H1 (cell line): ENCODE measurements at regions not wholly inside any gene's neighbourhood (a gene's known extent, or its start where the extent isn't known, plus 50 kb on each side); places are given as distances from the start of the nearest gene placed in this dataset.

Experiments used
- CTCF ChIA-PET: fragments of 300-600 bp; sonication (Branson Sonifier 250); formaldehyde crosslinking; loops from one replicate; lab custom pipeline; 2021; ENCODE audit not compliant: partially characterized antibody; lab: Charles Lee
- POLR2A ChIA-PET: fragments of 300-600 bp; sonication (Branson Sonifier 250); formaldehyde crosslinking; loops from one replicate; lab custom pipeline; 2021; ENCODE audit warnings: inconsistent platforms; ENCODE audit not compliant: partially characterized antibody; lab: Charles Lee
- DNase-seq, 2 experiments: peaks; one replicate each; pipeline versions ENCODE4 v3.0.0 to v3.0.0-alpha.2; 2010 to 2022; ENCODE audit warnings: low spot score in 2 of 2, low read depth in 1 of 2, mixed read lengths in 1 of 2
- FAIRE-seq: peaks from 2 replicates; lab custom pipeline; 2011; peaks lifted over from hg19 to GRCh38; lab: Jason Lieb, UNC
- H2AFZ ChIP-seq: 2 replicates; pipeline ENCODE4 v1.8.1; 2012; ENCODE audit warnings: low read length, inconsistent platforms
- H2AK5ac ChIP-seq: 2 replicates; pipeline ENCODE4 v1.6.1; 2013; ENCODE audit warnings: low read depth, low read length
- H2BK120ac ChIP-seq: replicated peaks from 2 replicates; pipeline ENCODE3; 2013; ENCODE audit warnings: low read depth, low read length, inconsistent platforms
- H2BK12ac ChIP-seq: 2 replicates; pipeline ENCODE4 v1.6.1; 2013; ENCODE audit warnings: low read depth, low read length
- H2BK15ac ChIP-seq: 2 replicates; pipeline ENCODE4 v1.6.1; 2013; ENCODE audit warnings: low read length
- H2BK20ac ChIP-seq: 2 replicates; pipeline ENCODE4 v1.6.1; 2013; ENCODE audit warnings: low read length
- H2BK5ac ChIP-seq: 2 replicates; pipeline ENCODE4 v1.6.1; 2013; ENCODE audit warnings: low read depth, low read length
- H3K14ac ChIP-seq: 2 replicates; pipeline ENCODE4 v1.6.1; 2013; ENCODE audit warnings: inconsistent platforms; ENCODE audit not compliant: insufficient read length
- H3K18ac ChIP-seq: 2 replicates; pipeline ENCODE4 v1.6.1; 2013; ENCODE audit warnings: low read length; ENCODE audit errors: extremely low read depth
- H3K23ac ChIP-seq: 2 replicates; pipeline ENCODE4 v1.6.1; 2013; ENCODE audit warnings: inconsistent platforms; ENCODE audit not compliant: insufficient read length
- H3K23me2 ChIP-seq: 2 replicates; pipeline ENCODE4 v1.6.1; 2013; ENCODE audit warnings: low read depth, low read length
- H3K27ac ChIP-seq: 2 replicates; pipeline ENCODE4 v1.6.1; 2011; ENCODE audit warnings: low read depth, low read length, inconsistent platforms
- H3K27me3 ChIP-seq, 4 experiments: replicated peaks in 1 of 4; 1 replicate in 1 of 4; 2 replicates in 3 of 4; pipeline versions ENCODE4 v1.6.1 to v1.8.1; 2011 to 2013; ENCODE audit warnings: low read length in 3 of 4, mild to moderate bottlenecking in 3 of 4, inconsistent platforms in 2 of 4, mixed read lengths in 2 of 4, moderate library complexity in 1 of 4; ENCODE audit not compliant: control insufficient read depth in 3 of 4, insufficient read depth in 3 of 4; ENCODE audit errors: extremely low read depth in 1 of 4
- H3K36me3 ChIP-seq, 4 experiments: 2 replicates each; pipeline versions ENCODE4 v1.6.1 to v1.8.1; 2011 to 2013; ENCODE audit warnings: mild to moderate bottlenecking in 4 of 4, low read length in 3 of 4, moderate library complexity in 2 of 4, control low read depth in 1 of 4, inconsistent platforms in 1 of 4; ENCODE audit not compliant: insufficient read depth in 4 of 4, control insufficient read depth in 2 of 4
- H3K4ac ChIP-seq: replicated peaks from 2 replicates; pipeline ENCODE3; 2013; ENCODE audit warnings: low read length, low read depth, mixed read lengths, inconsistent platforms; ENCODE audit not compliant: insufficient read length
- H3K4me1 ChIP-seq, 4 experiments: replicated peaks in 1 of 4; 1 replicate in 1 of 4; 2 replicates in 3 of 4; pipeline versions ENCODE4 v1.6.1 to v1.8.1; 2011 to 2013; ENCODE audit warnings: low read length in 3 of 4, inconsistent platforms in 2 of 4, mixed read lengths in 1 of 4; ENCODE audit not compliant: insufficient read depth in 4 of 4, control insufficient read depth in 3 of 4
- H3K4me2 ChIP-seq, 2 experiments: 2 replicates each; pipeline versions ENCODE4 v1.6.1 to v1.8.1; 2011 to 2013; ENCODE audit warnings: low read depth in 2 of 2, low read length in 2 of 2, control low read depth in 1 of 2, inconsistent platforms in 1 of 2, mild to moderate bottlenecking in 1 of 2; ENCODE audit not compliant: insufficient read depth in 1 of 2
- H3K4me3 ChIP-seq, 4 experiments: fragments of 200-600, 300-600 bp in 1 of 4; sonication (generic), shearing (Covaris generic), sonication (Bioruptor Twin) in 1 of 4; 2 replicates each; pipeline versions ENCODE4 v1.5.1 to v1.8.1; 2011 to 2016; ENCODE audit warnings: low read length in 4 of 4, low read depth in 3 of 4, control low read depth in 2 of 4, inconsistent platforms in 2 of 4, mild to moderate bottlenecking in 2 of 4, mixed read lengths in 1 of 4, moderate library complexity in 1 of 4; ENCODE audit not compliant: insufficient read depth in 2 of 4; ENCODE audit errors: extremely low read depth in 1 of 4
- H3K56ac ChIP-seq: replicated peaks from 2 replicates; pipeline ENCODE3; 2013; ENCODE audit warnings: low read depth, mild to moderate bottlenecking, mixed read lengths, low read length, inconsistent platforms; ENCODE audit not compliant: insufficient read length
- H3K79me1 ChIP-seq: 2 replicates; pipeline ENCODE4 v1.6.1; 2013; ENCODE audit warnings: low read depth, low read length, control low read depth
- H3K79me2 ChIP-seq, 2 experiments: 2 replicates each; pipeline versions ENCODE4 v1.6.1 to v1.8.1; 2012 to 2013; ENCODE audit warnings: low read length in 2 of 2, mild to moderate bottlenecking in 2 of 2, inconsistent platforms in 1 of 2; ENCODE audit not compliant: insufficient read depth in 2 of 2, control insufficient read depth in 1 of 2
- H3K9ac ChIP-seq, 4 experiments: replicated peaks in 1 of 4; 1 replicate in 1 of 4; 2 replicates in 3 of 4; pipeline versions ENCODE4 v1.6.1 to v1.8.1; 2011 to 2013; ENCODE audit warnings: low read depth in 3 of 4, low read length in 3 of 4, control low read depth in 2 of 4, mild to moderate bottlenecking in 2 of 4, moderate library complexity in 2 of 4, inconsistent platforms in 1 of 4; ENCODE audit errors: extremely low read depth in 1 of 4
- H3K9me3 ChIP-seq, 2 experiments: 2 replicates each; pipeline versions ENCODE4 v1.6.1 to v1.8.1; 2012 to 2013; ENCODE audit warnings: mild to moderate bottlenecking in 2 of 2, moderate library complexity in 2 of 2, control low read depth in 1 of 2, inconsistent platforms in 1 of 2, low read depth in 1 of 2, low read length in 1 of 2, mixed read lengths in 1 of 2; ENCODE audit not compliant: insufficient read depth in 2 of 2
- H4K20me1 ChIP-seq, 2 experiments: replicated peaks in 1 of 2; 2 replicates each; pipeline versions ENCODE3 to v1.8.1; 2011 to 2013; ENCODE audit warnings: inconsistent platforms in 2 of 2, low read length in 2 of 2, mild to moderate bottlenecking in 1 of 2; ENCODE audit not compliant: insufficient read depth in 2 of 2, control insufficient read depth in 1 of 2
- H4K5ac ChIP-seq: 2 replicates; pipeline ENCODE4 v1.6.1; 2013; ENCODE audit warnings: low read length, low read depth, mixed read lengths, inconsistent platforms; ENCODE audit not compliant: insufficient read length
- H4K8ac ChIP-seq: 2 replicates; pipeline ENCODE4 v1.8.0; 2013; ENCODE audit warnings: mild to moderate bottlenecking, moderate library complexity, low read length, inconsistent platforms; ENCODE audit not compliant: insufficient read depth; ENCODE audit errors: extremely low read depth
- H4K91ac ChIP-seq: replicated peaks from 2 replicates; pipeline ENCODE3; 2013; ENCODE audit warnings: low read length, mixed read lengths, inconsistent platforms; ENCODE audit not compliant: insufficient read length
- ASH2L ChIP-seq: fragments of 200-600, 300-600 bp; sonication (generic); IDR thresholded peaks from one replicate; pipeline ENCODE4 v1.7.1; 2017; ENCODE audit warnings: low read length
- BACH1 ChIP-seq: IDR thresholded peaks from 2 replicates; pipeline ENCODE4 v1.6.1; 2012; ENCODE audit warnings: low read length, improper control_type of control experiment
- BCL11A ChIP-seq, 2 experiments: IDR thresholded peaks; one replicate each; pipeline ENCODE4 v1.6.1; 2011; ENCODE audit warnings: low read depth in 2 of 2, low read length in 2 of 2, mild to moderate bottlenecking in 2 of 2
- GABPA ChIP-seq: IDR thresholded peaks from 2 replicates; pipeline ENCODE4 v1.6.1; 2011; ENCODE audit warnings: mild to moderate bottlenecking, low read length, moderate library complexity, borderline replicate concordance; ENCODE audit not compliant: insufficient read depth
- GTF2F1 ChIP-seq: IDR thresholded peaks from 2 replicates; pipeline ENCODE4 v1.6.1; 2012; ENCODE audit warnings: low read depth, low read length, improper control_type of control experiment, borderline replicate concordance
- POLR2AphosphoS5 ChIP-seq: IDR thresholded peaks from 2 replicates; pipeline ENCODE4 v1.6.1; 2011; ENCODE audit warnings: low read depth, low read length
- RXRA ChIP-seq: IDR thresholded peaks from 2 replicates; pipeline ENCODE4 v1.6.1; 2011; ENCODE audit warnings: low read depth, mild to moderate bottlenecking, low read length, moderate library complexity; ENCODE audit not compliant: insufficient read depth
- SIX5 ChIP-seq: IDR thresholded peaks from 2 replicates; pipeline ENCODE4 v1.6.1; 2011; ENCODE audit warnings: mild to moderate bottlenecking, low read depth, low read length
- WGBS, 2 experiments: shearing (Covaris generic) in 1 of 2; methylation state at CpG; one replicate each; pipeline versions ENCODE4 v1.1.6 to v1.1.7; 2013 to 2015; ENCODE audit warnings: low lambda C conversion rate in 2 of 2, mixed read lengths in 2 of 2, inconsistent platforms in 1 of 2, low coverage in 1 of 2, missing lambda C conversion rate in 1 of 2; ENCODE audit not compliant: insufficient replicate concordance in 2 of 2, insufficient coverage in 1 of 2, insufficient read length in 1 of 2; ENCODE audit errors: extremely low coverage in 1 of 2, missing lambda C conversion rate in 1 of 2; 5-methylcytosine and 5-hydroxymethylcytosine counted together
- TF ChIP-seq, protein P1 (sequence below): IDR thresholded peaks from 2 replicates; pipeline ENCODE4 v1.6.1; 2011; ENCODE audit warnings: low read depth, mild to moderate bottlenecking, low read length; ENCODE audit not compliant: insufficient read depth

DNA sequence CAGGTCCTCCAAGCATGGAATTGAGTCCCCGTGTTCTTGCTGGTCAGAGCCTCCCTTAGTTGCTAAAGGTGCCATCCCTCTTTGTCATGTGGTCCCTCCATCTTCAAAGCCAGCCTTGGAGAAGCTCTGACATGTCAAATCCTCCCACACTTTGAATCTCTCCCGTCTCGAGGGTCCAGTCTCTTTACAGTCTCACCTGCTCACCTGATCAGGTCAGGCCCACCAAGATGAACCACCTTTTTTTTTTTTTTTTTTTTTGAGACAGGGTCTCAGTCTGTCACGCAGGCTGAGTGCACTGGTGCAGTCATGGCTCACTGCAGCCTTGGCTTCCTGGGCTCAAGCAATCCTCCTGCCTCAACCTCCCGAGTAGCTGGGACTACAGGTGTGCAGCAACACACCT, 100.3 kb upstream of the PRR5 start:
- no peak overlapping the region for H4K5ac ChIP-seq
- no peak overlapping the region for H2BK20ac ChIP-seq
- no peak overlapping the region for H2BK5ac ChIP-seq
- no peaks in the 10 kb centered on the region for H3K27me3 ChIP-seq
- no peak overlapping the region for H3K23ac ChIP-seq
- no peak overlapping the region for H2AK5ac ChIP-seq
- H2BK120ac ChIP-seq, result no peak overlapping the region
- H2BK12ac ChIP-seq, result no peak overlapping the region
- FAIRE-seq (no peak), DNase-seq (no peak)
- no peak overlapping the region for H2BK15ac ChIP-seq
- no peaks in the 10 kb centered on the region for H3K9me3 ChIP-seq
- no peak overlapping the region for H3K9ac ChIP-seq
- no peak overlapping the region for H4K8ac ChIP-seq
- no peaks in the 10 kb centered on the region; a peak in 1 of 7 replicates for H3K4me1 ChIP-seq
- no peaks in the 10 kb centered on the region; the same call in 1 of the 2 replicates for H3K79me1 ChIP-seq
- peaks cover 5% of the 10 kb centered on the region; the same call in 1 of the 2 replicates for H3K23me2 ChIP-seq
- H3K4me3 ChIP-seq, result no peak overlapping the region
- H2AFZ ChIP-seq, result no peak overlapping the region
- no peak overlapping the region for H3K4ac ChIP-seq
- no peak overlapping the region for H3K18ac ChIP-seq
- no peaks in the 10 kb centered on the region for H3K36me3 ChIP-seq
- ChIA-PET CTCF (interaction anchor here (0.6 to 1.7 kb wide), 5 partner anchors 12 to 599 kb away, joined by 3 to 4 read pairs (median 4); no protein-coding TSS in a partner anchor), POLR2A (no interaction called here)
- no peak overlapping the region for H3K56ac ChIP-seq
- H3K14ac ChIP-seq, result no peak overlapping the region
- WGBS, 2 experiments, result 93% methylated on average over 4 of the region's 5 CpGs; no CpG with 5 or more reads in 1 of the 2 experiments
- H4K91ac ChIP-seq, result no peak overlapping the region
- H4K20me1 ChIP-seq, result peaks cover 0 to 5% of the 10 kb centered on the region in 2 experiments
- TF ChIP-seq BACH1 (no peak), SIX5 (no peak), GABPA (no peak), ASH2L (no peak), BCL11A (IDR thresholded peaks at IDR 0.05; ENCODE audit: low read depth in 2 of 2, low read length in 2 of 2) (no peak), POLR2AphosphoS5 (no peak), RXRA (no peak), GTF2F1 (no peak)
- TF ChIP-seq, protein P1, sequence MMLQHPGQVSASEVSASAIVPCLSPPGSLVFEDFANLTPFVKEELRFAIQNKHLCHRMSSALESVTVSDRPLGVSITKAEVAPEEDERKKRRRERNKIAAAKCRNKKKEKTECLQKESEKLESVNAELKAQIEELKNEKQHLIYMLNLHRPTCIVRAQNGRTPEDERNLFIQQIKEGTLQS, result no peak
- no peak overlapping the region for H3K4me2 ChIP-seq
- H3K27ac ChIP-seq, result no peak overlapping the region
- H3K79me2 ChIP-seq, result no peaks in the 10 kb centered on the region
